ENCODE measurements at regions not wholly inside any gene's neighbourhood (a gene's known extent, or its start where the extent isn't known, plus 50 kb on each side); places are given as distances from the start of the nearest gene placed in this dataset.
"Not testable (repeated sequence)": the region's sequence is repeated elsewhere in the genome, so short reads cannot be mapped to it uniquely, and the experiment has no call there.

- no peak for DNase-seq (ENCODE audit: extremely low spot score in 2 of 2)
- TF ChIP-seq POLR2AphosphoS5 (IDR thresholded peaks at IDR 0.05; ENCODE audit: insufficient read depth in 1 of 2, low read depth in 1 of 2): no peak
- no peak for TF ChIP-seq CTCF (IDR thresholded peaks at IDR 0.05)
- TF ChIP-seq POLR2A (IDR thresholded peaks at IDR 0.05): no peak
- H3K4me1 ChIP-seq: no peaks in the 10 kb centered on the region
- H3K27me3 ChIP-seq: no peaks in the 10 kb centered on the region
- intact Hi-C loops (cut with DNase I): no loop called here
- no peaks in the 10 kb centered on the region for H3K9me3 ChIP-seq
- no peak overlapping the region for H3K27ac ChIP-seq
- no peaks in the 10 kb centered on the region for H3K36me3 ChIP-seq
- H3K4me3 ChIP-seq: no peak overlapping the region
These were observed 1262.2 kb downstream of the TMEM121 start for GRCh38 chr14:106788534-106788933.

- TF ChIP-seq POLR2A (IDR thresholded peaks at IDR 0.05) (no peak), CTCF (IDR thresholded peaks at IDR 0.05) (no peak), POLR2AphosphoS5 (IDR thresholded peaks at IDR 0.05; ENCODE audit: insufficient read depth in 1 of 2, low read depth in 1 of 2) (no peak)
- no peaks in the 10 kb centered on the region for H3K36me3 ChIP-seq
- no peak overlapping the region for H3K4me3 ChIP-seq
- DNase-seq (ENCODE audit: extremely low spot score in 2 of 2): no peak
- H3K27me3 ChIP-seq: no peaks in the 10 kb centered on the region
- H3K9me3 ChIP-seq: no peaks in the 10 kb centered on the region
- H3K27ac ChIP-seq: no peak overlapping the region
- intact Hi-C loops (cut with DNase I): no loop called here
- H3K4me1 ChIP-seq: no peaks in the 10 kb centered on the region
These were observed 1262.9 kb downstream of the TMEM121 start for GRCh38 chr14:106789318-106789717.

DNA sequence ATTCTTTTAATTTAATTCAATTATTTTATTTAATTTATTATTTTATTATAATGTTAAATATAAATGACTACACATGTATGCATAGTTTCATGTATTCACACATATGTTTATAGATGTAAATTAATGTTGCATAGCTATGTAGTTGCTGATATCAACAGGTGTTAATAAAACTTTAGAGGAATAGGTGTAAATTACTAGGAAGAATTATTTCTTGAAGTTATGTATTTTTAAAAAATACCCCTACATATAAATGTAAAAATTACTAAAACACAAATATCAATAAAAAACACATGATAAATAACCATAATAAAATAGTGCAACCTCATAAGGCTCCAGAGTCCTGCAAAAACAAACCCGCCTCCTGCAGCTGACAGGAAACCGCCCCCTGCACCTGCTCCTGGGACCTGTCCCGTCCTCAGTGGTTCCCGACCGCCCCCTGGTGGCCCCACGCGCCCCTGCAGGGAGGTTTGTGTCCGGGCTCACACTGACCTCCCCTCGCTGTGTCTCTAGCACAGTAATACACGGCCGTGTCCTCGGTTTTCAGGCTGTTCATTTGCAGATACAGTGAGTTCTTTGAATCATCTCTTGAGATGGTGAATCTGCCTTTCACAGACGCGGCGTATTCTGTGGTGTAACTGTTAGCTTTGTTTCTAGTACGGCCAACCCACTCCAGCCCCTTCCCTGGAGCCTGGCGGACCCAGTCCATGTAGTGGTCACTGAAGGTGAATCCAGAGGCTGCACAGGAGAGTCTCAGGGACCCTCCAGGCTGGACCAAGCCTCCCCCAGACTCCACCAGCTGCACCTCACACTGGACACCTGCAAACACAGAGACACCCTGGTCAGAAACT, 1264.0 kb downstream of the TMEM121 start:
- Histone ChIP-seq H3K9me3 (no peaks in the 10 kb centered on the region), H3K27ac (no peak overlapping the region), H3K27me3 (no peaks in the 10 kb centered on the region), H3K4me1 (no peaks in the 10 kb centered on the region), H3K36me3 (no peaks in the 10 kb centered on the region), H3K4me3 (no peak overlapping the region)
- DNase-seq (ENCODE audit: extremely low spot score in 2 of 2): no peak
- TF ChIP-seq CTCF (IDR thresholded peaks at IDR 0.05): peak in 2 of 3 experiments; percentile 10 to 28
- no peak for TF ChIP-seq POLR2A (IDR thresholded peaks at IDR 0.05)
- intact Hi-C loops (cut with DNase I): no loop called here

GRCh38 chr14:106792543-106792942, 1266.2 kb downstream of the TMEM121 start:
- TF ChIP-seq CTCF (IDR thresholded peaks at IDR 0.05) (no peak), POLR2A (IDR thresholded peaks at IDR 0.05) (no peak), POLR2AphosphoS5 (IDR thresholded peaks at IDR 0.05; ENCODE audit: insufficient read depth in 1 of 2, low read depth in 1 of 2) (no peak)
- H3K4me1 ChIP-seq: no peaks in the 10 kb centered on the region
- intact Hi-C loops (cut with DNase I): no loop called here
- H3K9me3 ChIP-seq: no peaks in the 10 kb centered on the region
- DNase-seq (ENCODE audit: extremely low spot score in 2 of 2): no peak
- H3K27ac ChIP-seq: no peak overlapping the region
- no peak overlapping the region for H3K4me3 ChIP-seq
- no peaks in the 10 kb centered on the region for H3K36me3 ChIP-seq
- no peaks in the 10 kb centered on the region for H3K27me3 ChIP-seq

- H3K9me3 ChIP-seq; DNase-seq (ENCODE audit: extremely low spot score in 2 of 2); H3K4me3 ChIP-seq; H3K36me3 ChIP-seq; H3K27ac ChIP-seq; intact Hi-C loops (cut with DNase I); H3K27me3 ChIP-seq; H3K4me1 ChIP-seq: not testable (repeated sequence)
These were observed 1271.8 kb downstream of the TMEM121 start for GRCh38 chr14:106798166-106798565.
